ENCODE measurements at regions not wholly inside any gene's neighbourhood (a gene's known extent, or its start where the extent isn't known, plus 50 kb on each side); places are given as distances from the start of the nearest gene placed in this dataset.
A peak's percentile ranks its signal among the peaks of the same experiment; 100 is the strongest.

DNA sequence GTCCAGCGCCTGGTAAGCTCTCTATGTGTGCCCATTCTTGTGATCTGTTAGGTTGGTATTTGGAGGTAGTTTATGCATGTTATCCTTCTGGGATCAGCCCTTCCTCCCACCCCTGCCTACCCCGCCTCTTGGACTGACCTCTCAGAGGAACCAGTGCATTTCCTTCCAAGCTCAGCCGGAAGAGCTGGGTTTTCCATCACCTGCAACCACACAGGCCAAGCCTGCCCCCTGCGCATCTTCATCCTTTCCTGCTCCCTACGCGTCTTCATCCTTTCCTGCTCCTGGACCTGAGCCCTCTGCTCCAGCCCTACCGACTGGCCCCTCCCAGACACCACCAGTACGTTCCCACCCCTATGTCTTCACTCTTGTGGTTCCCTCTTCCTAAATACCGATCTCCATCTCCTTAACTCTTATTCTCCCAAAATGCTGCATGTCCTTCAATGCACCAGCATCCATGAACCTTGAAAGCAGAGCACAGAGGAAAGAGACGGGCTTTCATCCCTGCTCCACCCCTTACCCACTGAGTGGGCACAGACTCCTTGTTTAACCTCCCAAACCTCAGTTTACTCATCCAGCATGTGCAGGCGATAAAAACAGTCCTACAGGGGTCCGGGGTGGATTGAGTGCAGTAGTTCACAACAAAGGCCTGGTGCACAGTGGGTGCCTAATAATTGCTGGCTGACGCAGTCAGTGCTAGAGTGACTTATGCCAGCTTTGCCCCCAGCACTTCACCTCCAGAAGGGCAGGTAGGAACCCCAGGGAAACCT lies 526.3 kb downstream of the MATN1 start:
- H3K4me3 Mint-ChIP-seq, result no peak overlapping the region
- H3K9me3 Mint-ChIP-seq, result no peaks in the 10 kb centered on the region
- peaks cover 7% of the 10 kb centered on the region for H3K4me1 Mint-ChIP-seq (ENCODE audit: low read depth)
- peaks cover 6% of the 10 kb centered on the region for H3K27me3 Mint-ChIP-seq (ENCODE audit: low read depth)
- no peak for DNase-seq (ENCODE audit: low spot score)
- no peaks in the 10 kb centered on the region for H3K36me3 Mint-ChIP-seq (ENCODE audit: low read depth)
- H3K27ac Mint-ChIP-seq, result no peak overlapping the region

DNA sequence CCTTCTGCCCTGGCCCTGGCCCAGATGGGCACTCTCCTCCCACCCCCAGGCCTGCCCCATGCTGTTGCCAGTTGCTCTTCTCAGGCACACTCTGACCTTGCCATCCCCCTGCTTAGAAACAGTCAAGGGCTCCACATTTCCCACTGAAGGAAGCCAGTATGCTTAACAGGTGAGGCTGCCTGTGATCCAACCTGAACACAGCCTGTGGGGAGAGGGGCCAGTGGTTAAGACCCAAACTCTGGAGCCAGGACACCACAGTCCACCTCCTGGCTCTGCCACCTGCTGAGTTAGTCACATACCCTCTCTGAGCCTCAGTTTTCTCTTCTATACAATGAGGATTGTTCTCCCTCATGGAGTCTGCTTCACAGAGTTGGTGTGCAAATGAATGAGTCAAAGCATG lies 526.9 kb downstream of the MATN1 start:
- H3K9me3 Mint-ChIP-seq, result no peaks in the 10 kb centered on the region
- H3K4me1 Mint-ChIP-seq (ENCODE audit: low read depth), result peaks cover 7% of the 10 kb centered on the region
- H3K4me3 Mint-ChIP-seq, result no peak overlapping the region
- DNase-seq (ENCODE audit: low spot score), result no peak
- H3K27me3 Mint-ChIP-seq (ENCODE audit: low read depth), result peaks cover 6% of the 10 kb centered on the region
- H3K36me3 Mint-ChIP-seq (ENCODE audit: low read depth), result no peaks in the 10 kb centered on the region
- H3K27ac Mint-ChIP-seq, result no peak overlapping the region

DNA sequence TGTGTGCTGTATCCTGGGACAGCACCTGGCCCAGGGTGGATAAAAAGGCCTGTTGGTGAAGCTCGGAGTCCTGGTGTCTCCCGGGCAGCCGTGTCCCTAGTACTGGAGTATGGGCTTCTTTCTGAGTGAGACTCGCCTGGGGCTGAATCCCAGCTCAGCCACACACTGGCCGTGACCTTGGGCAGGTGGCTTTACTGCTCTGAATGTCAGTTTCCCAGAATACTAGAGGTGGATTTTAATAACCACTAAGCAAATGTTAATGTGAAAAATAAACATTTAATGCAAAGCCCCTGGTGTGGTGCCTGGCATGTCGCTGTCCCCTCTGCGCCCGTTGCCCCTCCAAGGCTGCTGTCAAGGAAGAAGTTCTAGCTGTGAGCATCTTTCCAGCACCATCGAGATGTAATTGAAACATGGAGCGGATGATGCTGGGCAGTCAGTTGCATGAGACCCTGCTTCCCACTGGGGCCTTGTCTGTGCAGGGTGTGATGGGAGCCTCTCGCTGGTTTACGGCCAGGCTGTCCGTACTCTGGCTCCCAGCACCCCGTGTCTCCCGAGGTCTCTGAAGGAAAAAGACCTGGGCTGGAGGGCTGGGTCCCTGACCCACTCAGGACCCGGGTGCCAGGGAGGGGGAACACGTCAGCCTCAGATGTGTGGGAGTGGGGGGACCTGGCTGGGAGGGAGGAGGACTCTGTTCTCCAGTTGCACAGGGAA lies 527.8 kb downstream of the MATN1 start:
- no peak for DNase-seq (ENCODE audit: low spot score)
- Mint-ChIP-seq H3K9me3 (no peaks in the 10 kb centered on the region), H3K27me3 (ENCODE audit: low read depth) (peaks cover 6% of the 10 kb centered on the region), H3K4me3 (no peak overlapping the region), H3K27ac (no peak overlapping the region), H3K4me1 (ENCODE audit: low read depth) (peaks cover 16% of the 10 kb centered on the region), H3K36me3 (ENCODE audit: low read depth) (no peaks in the 10 kb centered on the region)

DNA sequence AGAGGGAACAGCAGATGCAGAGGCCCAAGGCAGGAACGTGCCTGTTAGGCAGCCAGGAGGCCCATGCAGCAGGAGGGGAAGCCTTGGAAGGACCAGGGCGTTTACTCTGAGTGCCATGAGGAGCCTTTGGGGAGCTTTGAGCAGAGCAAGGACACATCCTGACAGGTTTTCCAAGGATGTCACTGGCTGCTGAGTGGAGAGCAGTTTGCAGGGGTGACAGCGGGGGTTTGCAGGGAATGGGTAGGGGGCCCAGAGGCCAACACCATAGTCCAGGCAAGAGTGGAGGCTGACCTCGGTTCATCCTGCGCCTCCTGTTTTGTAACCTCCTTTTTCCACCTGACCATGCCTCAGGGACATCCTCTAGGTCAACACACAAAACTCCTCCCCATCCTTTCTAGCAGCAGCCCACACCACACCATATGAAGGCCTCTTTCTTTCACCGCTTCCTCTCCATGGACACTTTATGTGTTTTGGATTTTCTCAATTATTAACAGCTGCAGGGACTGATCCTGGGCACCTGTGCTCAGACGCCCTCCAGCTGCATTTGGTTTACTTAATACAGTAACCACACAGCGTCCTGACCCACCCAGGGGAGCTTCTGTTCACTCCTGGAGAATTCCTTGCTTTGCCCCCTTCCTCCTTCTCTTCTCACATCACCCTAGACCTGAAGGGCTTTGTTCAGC lies 528.5 kb downstream of the MATN1 start:
- H3K27me3 Mint-ChIP-seq (ENCODE audit: low read depth), result peaks cover 6% of the 10 kb centered on the region

DNA sequence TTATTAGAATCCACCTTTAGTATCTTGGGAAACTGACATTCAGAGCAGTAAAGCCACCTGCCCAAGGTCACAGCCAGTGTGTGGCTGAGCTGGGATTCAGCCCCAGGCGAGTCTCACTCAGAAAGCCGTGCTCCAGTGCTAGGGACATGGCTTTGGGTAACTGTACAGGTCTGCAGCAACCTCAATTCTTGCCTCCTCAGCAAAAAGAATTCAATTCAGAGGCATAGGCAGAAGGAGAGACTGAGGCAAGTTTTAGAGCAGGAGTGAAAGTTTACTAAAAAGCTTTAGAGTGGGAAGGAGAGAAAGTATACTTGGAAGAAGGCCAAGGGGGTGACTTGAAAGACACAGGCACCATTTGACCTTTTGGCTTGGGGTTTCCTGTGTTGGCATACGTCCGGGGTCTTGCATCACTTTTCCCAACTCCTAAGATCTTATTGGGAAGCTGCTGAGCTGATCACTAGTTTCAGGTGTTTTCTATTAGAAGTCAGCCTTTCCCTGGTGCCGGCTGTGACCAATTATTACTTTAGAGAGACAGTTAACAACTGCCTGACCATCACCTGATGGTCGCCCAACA lies 529.3 kb downstream of the MATN1 start:
- Mint-ChIP-seq H3K27me3 (ENCODE audit: low read depth) (peaks cover 6% of the 10 kb centered on the region), H3K36me3 (ENCODE audit: low read depth) (no peaks in the 10 kb centered on the region), H3K27ac (no peak overlapping the region), H3K4me3 (no peak overlapping the region), H3K4me1 (ENCODE audit: low read depth) (peaks cover 17% of the 10 kb centered on the region), H3K9me3 (no peaks in the 10 kb centered on the region)
- DNase-seq (ENCODE audit: low spot score), result no peak

More for the DNA sequence above, 528.5 kb downstream of the MATN1 start:
- Mint-ChIP-seq H3K27ac (no peak overlapping the region), H3K36me3 (ENCODE audit: low read depth) (no peaks in the 10 kb centered on the region), H3K9me3 (no peaks in the 10 kb centered on the region), H3K4me1 (ENCODE audit: low read depth) (peaks cover 17% of the 10 kb centered on the region), H3K4me3 (no peak overlapping the region)
- no peak for DNase-seq (ENCODE audit: low spot score)

DNA sequence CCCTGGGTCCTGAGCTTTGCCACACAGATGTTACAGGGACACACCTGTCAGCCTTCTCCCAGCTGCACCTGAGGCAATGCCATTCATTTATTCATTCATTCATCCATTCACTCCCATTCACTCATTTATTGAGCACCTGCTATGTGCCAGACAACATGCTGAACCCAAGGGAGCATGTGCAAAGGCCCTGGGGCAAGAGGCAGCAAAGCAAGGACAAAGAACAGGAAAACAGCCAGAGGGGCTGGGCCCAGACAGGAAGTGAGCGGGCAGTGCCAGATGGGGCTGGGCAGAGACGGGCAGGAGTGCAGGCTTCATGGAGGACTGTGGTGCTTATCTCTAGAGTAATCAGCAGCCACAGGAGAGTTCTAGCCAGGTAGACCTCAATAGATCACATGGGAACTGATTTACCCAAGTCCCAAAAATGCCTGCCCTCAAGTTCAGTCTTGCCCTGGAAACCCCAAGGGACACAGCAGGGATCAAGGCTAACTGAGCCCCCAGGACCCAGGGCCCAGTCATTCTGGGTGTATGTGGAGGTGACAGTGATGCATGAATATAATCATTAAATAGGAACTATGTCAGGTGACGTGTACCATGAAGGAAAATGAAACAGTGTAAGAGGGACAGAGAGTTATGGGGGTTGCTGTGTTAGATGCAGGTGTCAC lies 530.3 kb downstream of the MATN1 start:
- H3K4me1 Mint-ChIP-seq (ENCODE audit: low read depth), result peaks cover 17% of the 10 kb centered on the region
- H3K36me3 Mint-ChIP-seq (ENCODE audit: low read depth), result no peaks in the 10 kb centered on the region
- peaks cover 6% of the 10 kb centered on the region for H3K27me3 Mint-ChIP-seq (ENCODE audit: low read depth)
- DNase-seq (ENCODE audit: low spot score), result no peak
- H3K27ac Mint-ChIP-seq, result no peak overlapping the region
- no peaks in the 10 kb centered on the region for H3K9me3 Mint-ChIP-seq
- no peak overlapping the region for H3K4me3 Mint-ChIP-seq

DNA sequence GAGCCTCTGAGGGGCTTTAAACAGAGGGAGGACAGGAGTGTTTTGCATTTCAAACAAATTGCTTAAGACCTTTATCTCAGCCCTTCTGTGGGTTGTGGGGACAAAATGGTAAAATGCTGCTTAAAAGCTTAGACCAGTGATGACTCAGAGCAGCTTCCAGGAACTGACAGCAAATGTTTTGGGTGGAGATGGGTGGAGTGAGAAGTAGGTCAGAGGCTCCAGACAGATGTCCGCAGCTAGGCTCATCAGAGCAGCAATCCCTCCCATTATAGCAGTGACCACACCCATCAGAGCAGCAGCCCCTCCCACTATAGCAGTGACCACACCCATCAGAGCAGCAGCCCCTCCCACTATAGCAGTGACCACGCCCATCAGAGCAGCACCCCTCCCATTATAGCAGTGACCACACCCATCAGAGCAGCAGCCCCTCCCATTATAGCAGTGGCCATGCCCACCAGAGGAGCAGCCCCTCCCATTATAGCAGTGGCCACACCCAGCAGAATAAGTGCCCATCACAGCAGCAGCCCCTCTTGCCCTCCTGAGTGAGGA lies 532.2 kb downstream of the MATN1 start:
- no peaks in the 10 kb centered on the region for H3K9me3 Mint-ChIP-seq
- peak overlapping the region; percentile 74 for H3K27ac Mint-ChIP-seq
- H3K36me3 Mint-ChIP-seq (ENCODE audit: low read depth), result no peaks in the 10 kb centered on the region
- DNase-seq (ENCODE audit: low spot score), result peak; percentile 38
- H3K4me1 Mint-ChIP-seq (ENCODE audit: low read depth), result peaks cover 17% of the 10 kb centered on the region
- peak overlapping the region; percentile 53 for H3K4me3 Mint-ChIP-seq
- peaks cover 3% of the 10 kb centered on the region for H3K27me3 Mint-ChIP-seq (ENCODE audit: low read depth)

DNA sequence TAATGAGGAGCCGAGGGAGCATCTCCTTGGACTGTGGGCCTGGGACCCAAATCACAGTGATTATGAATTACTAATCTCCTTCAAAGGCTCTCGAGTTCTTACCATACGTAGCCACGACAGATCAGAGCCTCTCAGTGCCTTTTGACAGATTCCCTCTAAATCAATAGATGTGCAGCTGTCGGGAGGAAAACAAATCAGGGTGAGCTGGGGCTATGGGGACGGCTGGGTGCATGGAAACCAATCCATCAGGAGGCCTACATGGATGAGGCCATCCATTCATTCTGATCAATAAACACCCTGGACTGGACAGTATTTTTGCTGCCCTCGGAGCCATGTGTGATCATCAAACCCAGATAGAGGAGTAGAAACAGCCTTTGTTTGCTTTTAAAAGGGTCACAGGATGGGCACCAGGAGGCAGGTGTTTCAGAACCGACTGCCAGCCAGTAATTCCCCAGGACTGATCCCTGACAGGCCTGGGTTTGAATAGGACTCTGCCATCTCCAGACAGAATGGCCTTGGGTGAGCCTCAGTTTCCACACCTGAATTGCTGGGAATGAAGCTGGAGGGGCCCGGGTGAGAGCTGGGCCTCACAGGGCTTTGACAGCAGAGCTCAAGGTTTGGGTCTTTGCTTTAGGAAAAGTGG lies 532.8 kb downstream of the MATN1 start:
- Mint-ChIP-seq H3K4me1 (ENCODE audit: low read depth) (peaks cover 17% of the 10 kb centered on the region), H3K4me3 (peak overlapping the region; percentile 53)
- no peak for DNase-seq (ENCODE audit: low spot score)

DNA sequence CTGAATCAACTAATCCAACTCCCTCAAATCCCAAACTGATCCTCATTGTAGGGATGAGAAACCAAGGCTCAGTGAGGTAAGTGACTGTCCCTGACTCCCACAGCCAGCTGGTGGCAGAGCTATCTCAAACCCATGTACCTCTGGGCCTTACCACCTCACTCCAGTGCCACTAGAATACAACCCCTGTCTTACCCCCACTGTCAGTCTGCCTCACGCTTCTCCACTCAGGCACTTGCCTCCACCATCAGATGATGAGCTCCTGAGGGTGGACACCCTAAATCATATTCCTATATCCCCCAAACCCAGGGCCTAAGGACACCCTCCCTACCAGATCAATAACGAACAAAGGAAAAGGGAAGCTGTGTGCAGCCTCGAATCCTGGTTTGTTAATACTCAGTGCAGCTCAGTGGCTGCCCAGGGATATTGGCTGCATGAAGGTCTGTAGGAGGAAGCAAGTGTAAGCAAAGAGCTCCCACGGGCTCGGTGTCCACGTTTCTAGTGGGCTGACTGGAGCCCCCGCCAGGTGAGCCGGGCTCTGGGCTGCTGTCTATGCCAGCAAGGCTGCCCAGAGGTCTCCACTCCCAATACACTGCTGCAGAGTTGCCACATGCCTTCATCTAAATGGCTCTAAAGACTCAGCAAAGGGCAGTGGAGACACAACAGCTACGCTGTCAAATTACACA lies 533.4 kb downstream of the MATN1 start:
- H3K27ac Mint-ChIP-seq, result peak overlapping the region; percentile 8
- H3K36me3 Mint-ChIP-seq (ENCODE audit: low read depth), result no peaks in the 10 kb centered on the region
- H3K4me3 Mint-ChIP-seq, result no peak overlapping the region
- H3K9me3 Mint-ChIP-seq, result no peaks in the 10 kb centered on the region
- peaks cover 17% of the 10 kb centered on the region for H3K4me1 Mint-ChIP-seq (ENCODE audit: low read depth)
- peaks cover 3% of the 10 kb centered on the region for H3K27me3 Mint-ChIP-seq (ENCODE audit: low read depth)
- no peak for DNase-seq (ENCODE audit: low spot score)

More for the DNA sequence above, 532.8 kb downstream of the MATN1 start:
- H3K9me3 Mint-ChIP-seq, result no peaks in the 10 kb centered on the region
- peaks cover 3% of the 10 kb centered on the region for H3K27me3 Mint-ChIP-seq (ENCODE audit: low read depth)
- peak overlapping the region; percentile 74 for H3K27ac Mint-ChIP-seq
- H3K36me3 Mint-ChIP-seq (ENCODE audit: low read depth), result no peaks in the 10 kb centered on the region

DNA sequence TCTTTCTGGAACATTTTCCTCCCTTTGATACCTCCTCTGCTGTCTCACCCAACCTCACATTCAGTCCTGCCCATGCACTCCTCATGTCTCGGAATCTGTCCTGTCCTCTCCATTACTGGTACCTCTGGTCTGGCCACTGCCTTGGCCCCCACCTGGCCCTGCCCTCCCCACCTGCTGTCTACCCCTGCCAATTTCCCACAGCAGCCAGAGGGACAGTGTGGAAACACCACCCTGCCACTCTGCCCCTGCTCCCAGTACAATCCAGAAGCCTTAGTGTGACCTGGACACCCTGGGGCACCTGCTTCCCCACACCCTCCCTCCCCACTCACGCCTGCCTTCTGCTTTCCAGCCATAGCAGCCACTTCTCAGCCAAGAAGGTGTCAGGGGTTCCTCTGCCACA lies 534.4 kb downstream of the MATN1 start:
- no peak for DNase-seq (ENCODE audit: low spot score)
- no peaks in the 10 kb centered on the region for H3K9me3 Mint-ChIP-seq
- peaks cover 17% of the 10 kb centered on the region for H3K4me1 Mint-ChIP-seq (ENCODE audit: low read depth)
- no peaks in the 10 kb centered on the region for H3K27me3 Mint-ChIP-seq (ENCODE audit: low read depth)
- no peak overlapping the region for H3K4me3 Mint-ChIP-seq
- no peak overlapping the region for H3K27ac Mint-ChIP-seq
- H3K36me3 Mint-ChIP-seq (ENCODE audit: low read depth), result no peaks in the 10 kb centered on the region

DNA sequence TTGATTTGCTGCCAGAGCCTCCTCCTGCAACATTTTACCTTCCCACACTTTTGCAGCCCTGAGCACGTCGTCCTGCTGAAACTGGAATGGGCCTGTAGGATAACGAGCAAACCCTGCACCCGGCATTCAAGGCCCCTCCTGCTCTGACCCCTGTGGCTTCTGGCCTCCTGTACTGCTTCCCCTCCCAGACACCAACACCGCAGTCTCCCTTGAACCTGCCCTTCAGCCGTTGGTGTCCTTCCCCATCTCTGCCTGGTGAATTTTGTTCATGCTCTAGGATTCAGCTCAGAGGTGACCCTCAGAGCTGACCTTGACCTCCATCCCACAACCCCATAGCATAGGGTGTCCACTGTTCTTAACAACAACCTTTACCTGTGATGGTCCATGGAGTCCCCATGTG lies 535.1 kb downstream of the MATN1 start:
- Mint-ChIP-seq H3K4me1 (ENCODE audit: low read depth) (peaks cover 16% of the 10 kb centered on the region), H3K36me3 (ENCODE audit: low read depth) (no peaks in the 10 kb centered on the region), H3K4me3 (no peak overlapping the region), H3K9me3 (no peaks in the 10 kb centered on the region), H3K27me3 (ENCODE audit: low read depth) (no peaks in the 10 kb centered on the region), H3K27ac (no peak overlapping the region)
- DNase-seq (ENCODE audit: low spot score), result no peak

DNA sequence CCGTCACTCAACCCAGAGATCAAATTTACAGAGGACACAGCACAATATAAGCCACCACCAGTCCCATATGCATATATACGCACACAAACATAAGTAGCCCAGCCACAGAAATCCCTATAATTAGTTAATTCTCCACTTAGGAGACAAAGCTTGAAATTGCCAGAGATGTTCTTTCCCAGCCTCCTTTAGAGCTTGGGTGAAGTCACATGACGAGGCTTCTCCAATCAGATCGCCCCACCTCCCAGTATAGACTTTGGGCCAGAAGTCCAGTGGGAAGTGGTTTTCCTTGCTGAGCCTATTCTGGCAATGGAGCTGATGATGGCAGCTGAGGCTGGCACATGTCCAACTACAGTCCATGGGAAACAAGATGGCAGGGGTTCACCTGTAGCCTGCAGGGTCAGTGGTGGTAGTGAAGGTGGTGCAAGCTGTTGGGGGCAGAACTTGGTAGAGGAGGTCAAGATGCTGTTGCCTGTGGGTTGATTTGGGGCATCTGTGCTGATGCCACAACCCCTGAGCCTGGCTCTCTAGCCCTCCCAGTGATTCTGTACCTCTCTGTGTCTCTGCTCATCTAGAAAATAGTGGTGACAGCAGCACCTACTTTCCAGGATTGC lies 535.9 kb downstream of the MATN1 start:
- Mint-ChIP-seq H3K9me3 (no peaks in the 10 kb centered on the region), H3K27me3 (ENCODE audit: low read depth) (no peaks in the 10 kb centered on the region), H3K4me1 (ENCODE audit: low read depth) (peaks cover 11% of the 10 kb centered on the region), H3K4me3 (no peak overlapping the region), H3K27ac (no peak overlapping the region), H3K36me3 (ENCODE audit: low read depth) (no peaks in the 10 kb centered on the region)
- no peak for DNase-seq (ENCODE audit: low spot score)
